ENCODE measurements at regions not wholly inside any gene's neighbourhood (a gene's known extent, or its start where the extent isn't known, plus 50 kb on each side); places are given as distances from the start of the nearest gene placed in this dataset.

DNA sequence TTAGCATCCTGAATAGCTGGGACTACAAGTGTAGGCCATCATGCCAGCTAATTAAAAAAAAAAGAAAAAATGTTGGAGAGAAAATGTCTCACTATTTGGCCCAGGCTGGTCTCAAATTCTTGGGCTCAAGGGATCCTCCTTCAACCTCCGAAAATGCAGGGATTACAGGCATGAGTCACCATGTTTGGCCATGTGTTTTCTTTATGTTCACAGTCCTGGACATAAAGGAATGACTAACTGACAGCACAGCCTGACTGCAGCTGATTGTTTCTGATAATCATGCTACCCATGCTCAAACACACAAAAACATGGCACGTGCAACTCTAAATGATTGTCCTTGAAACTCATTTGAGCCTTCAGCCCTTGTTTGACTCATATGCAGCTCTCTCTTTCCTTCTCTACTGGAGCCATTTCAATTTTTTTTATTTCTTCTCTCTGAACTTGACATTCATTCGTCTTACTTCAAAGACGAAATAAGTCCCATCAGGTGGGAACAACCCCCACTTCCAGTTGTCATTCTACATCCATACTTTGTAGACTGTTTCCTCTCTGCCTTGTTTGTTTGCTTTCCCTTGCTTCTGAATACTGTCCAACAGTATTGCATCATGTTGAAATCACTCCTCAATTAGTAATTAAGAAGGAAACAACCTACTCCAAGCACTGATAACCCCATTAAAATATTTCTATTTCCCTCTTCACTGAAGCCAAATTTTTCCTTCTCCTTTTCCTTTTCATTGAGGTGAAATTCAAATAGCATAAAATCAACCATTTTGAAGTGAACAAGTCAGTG, 413.0 kb downstream of the BMP2 start:
- BruUV-seq (replicated peaks) = no TSS peak
- Histone ChIP-seq H3K4me1 (ENCODE audit: insufficient read depth, low read length) (no peaks in the 10 kb centered on the region), H3K27me3 (ENCODE audit: control insufficient read depth in 1 of 2, insufficient read depth in 2 of 2, low read length in 2 of 2) (no peaks in the 10 kb centered on the region), H3K27ac (ENCODE audit: extremely low read length, insufficient read depth, low read length) (no peak overlapping the region), H3K79me2 (ENCODE audit: insufficient read depth, low read length) (no peaks in the 10 kb centered on the region), H2AFZ (ENCODE audit: low read length) (no peak overlapping the region), H4K20me1 (ENCODE audit: insufficient read depth, low read length) (no peaks in the 10 kb centered on the region), H3K4me3 (replicated peaks in 1 of 3; ENCODE audit: insufficient read depth in 1 of 3, low read depth in 2 of 3, low read length in 3 of 3) (no peak overlapping the region), H3K9ac (ENCODE audit: insufficient read depth, low read depth, low read length) (no peak overlapping the region), H3K9me3 (ENCODE audit: low read length) (peaks cover 88% of the 10 kb centered on the region), H3K36me3 (replicated peaks in 1 of 2; ENCODE audit: control insufficient read depth in 1 of 2, insufficient read depth in 2 of 2, low read length in 2 of 2) (no peaks in the 10 kb centered on the region), H3K4me2 (ENCODE audit: low read depth, low read length) (no peak overlapping the region)
- no peak for ATAC-seq
- WGBS (ENCODE audit: low lambda C conversion rate) = 2% methylated on average over 4 of the region's 4 CpGs
- POLR2A ChIA-PET = no interaction called here
- in situ Hi-C loops (cut with HindIII; ENCODE audit: extremely low pct_ligation_motif_present, low pct_unique_long_range_greater_than_20kb) = no loop called here
- no peak for DNase-seq (ENCODE audit: low spot score)
- intact Hi-C loops (cut with micrococcal nuclease; ENCODE audit: unreplicated experiment) = no loop called here
- CTCF ChIA-PET (ENCODE audit: low intra/inter-chr PET ratio, low total read pairs) = no interaction called here
- FAIRE-seq = no peak
- TF ChIP-seq ATF7 (IDR thresholded peaks at IDR 0.05) (peak; percentile 49; the same call in 1 of the 2 replicates), ATF7 (CRISPR knock-in tag; IDR thresholded peaks at IDR 0.05) (no peak), ZNF430 (CRISPR knock-in tag; IDR thresholded peaks at IDR 0.05) (no peak), MATR3 (CRISPR knock-in tag; IDR thresholded peaks at IDR 0.05) (no peak), ZNF263 (CRISPR knock-in tag; IDR thresholded peaks at IDR 0.05) (no peak), ZNF878 (CRISPR knock-in tag; IDR thresholded peaks at IDR 0.05) (no peak), CEBPB (IDR thresholded peaks at IDR 0.05; ENCODE audit: borderline replicate concordance, low read depth, low read length) (peak; percentile 47; the same call in 1 of the 2 replicates), ZNF460 (CRISPR knock-in tag; IDR thresholded peaks at IDR 0.05; ENCODE audit: borderline replicate concordance) (no peak)
- TF ChIP-seq, protein P1, sequence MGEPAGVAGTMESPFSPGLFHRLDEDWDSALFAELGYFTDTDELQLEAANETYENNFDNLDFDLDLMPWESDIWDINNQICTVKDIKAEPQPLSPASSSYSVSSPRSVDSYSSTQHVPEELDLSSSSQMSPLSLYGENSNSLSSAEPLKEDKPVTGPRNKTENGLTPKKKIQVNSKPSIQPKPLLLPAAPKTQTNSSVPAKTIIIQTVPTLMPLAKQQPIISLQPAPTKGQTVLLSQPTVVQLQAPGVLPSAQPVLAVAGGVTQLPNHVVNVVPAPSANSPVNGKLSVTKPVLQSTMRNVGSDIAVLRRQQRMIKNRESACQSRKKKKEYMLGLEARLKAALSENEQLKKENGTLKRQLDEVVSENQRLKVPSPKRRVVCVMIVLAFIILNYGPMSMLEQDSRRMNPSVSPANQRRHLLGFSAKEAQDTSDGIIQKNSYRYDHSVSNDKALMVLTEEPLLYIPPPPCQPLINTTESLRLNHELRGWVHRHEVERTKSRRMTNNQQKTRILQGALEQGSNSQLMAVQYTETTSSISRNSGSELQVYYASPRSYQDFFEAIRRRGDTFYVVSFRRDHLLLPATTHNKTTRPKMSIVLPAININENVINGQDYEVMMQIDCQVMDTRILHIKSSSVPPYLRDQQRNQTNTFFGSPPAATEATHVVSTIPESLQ (CRISPR knock-in tag; conservative IDR thresholded peaks at IDR 0.05) = no peak
